ENCODE measurements at regions not wholly inside any gene's neighbourhood (a gene's known extent, or its start where the extent isn't known, plus 50 kb on each side); places are given as distances from the start of the nearest gene placed in this dataset.

DNA sequence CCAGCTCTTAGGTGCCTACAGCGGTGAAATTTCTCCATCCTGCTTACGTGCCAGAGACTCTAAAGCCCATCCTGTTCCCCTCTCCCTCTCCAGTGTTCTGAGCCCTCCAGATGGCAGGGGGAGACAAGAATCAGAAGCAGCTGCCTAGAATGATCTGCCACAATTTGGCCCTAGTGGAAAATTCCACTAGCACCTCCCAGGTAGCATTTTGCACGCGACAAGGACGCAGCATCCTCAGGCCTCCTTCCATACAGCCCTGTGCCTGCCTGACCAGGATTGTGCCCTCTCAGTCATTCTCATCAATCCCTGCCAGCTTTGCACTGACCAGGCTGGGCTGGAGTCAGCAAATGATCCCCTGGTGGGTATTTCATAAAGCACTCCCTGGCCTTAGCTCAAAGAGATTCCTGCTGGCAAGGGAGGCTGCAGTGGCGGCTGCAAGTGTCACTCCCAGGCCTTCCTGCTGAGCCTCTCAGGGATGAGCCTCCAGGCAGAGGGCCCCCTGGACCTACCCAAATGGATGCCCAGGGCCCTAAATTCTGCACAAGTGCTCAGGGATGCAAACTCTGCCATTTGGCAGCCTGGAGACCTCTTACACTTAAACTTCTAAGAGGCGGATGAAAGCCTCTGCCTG, 130.2 kb upstream of the ATP2B2 start:
- H3K27ac ChIP-seq (ENCODE audit: low read length): no peak overlapping the region
- no peaks in the 10 kb centered on the region for H3K36me3 ChIP-seq (ENCODE audit: control insufficient read depth, insufficient read depth, low read length)
- H3K4me1 ChIP-seq (ENCODE audit: control insufficient read depth, insufficient read depth, low read length): no peaks in the 10 kb centered on the region
- in situ Hi-C loops (cut with HindIII; ENCODE audit: low pct_unique_long_range_greater_than_20kb, low sequenced_read_pairs): no loop called here
- POLR2A ChIA-PET: no interaction called here
- no peak for ATAC-seq
- no peak for DNase-seq (ENCODE audit: low read depth, low spot score)
- no peaks in the 10 kb centered on the region; the same call in 1 of the 2 replicates for H3K27me3 ChIP-seq (ENCODE audit: control insufficient read depth, insufficient read depth, low read length)
- no peak for TF ChIP-seq REST (IDR thresholded peaks at IDR 0.05; ENCODE audit: insufficient read depth in 1 of 2, low read depth in 2 of 2, low read length in 1 of 2)
- no peak for TF ChIP-seq POLR2AphosphoS5 (IDR thresholded peaks at IDR 0.05; ENCODE audit: low read depth, low read length)
- no peak for TF ChIP-seq CTCF (IDR thresholded peaks at IDR 0.05)
- no peak for TF ChIP-seq SIN3A (IDR thresholded peaks at IDR 0.05; ENCODE audit: borderline replicate concordance, insufficient read depth, low read depth, low read length)
- TF ChIP-seq TCF7L2 (IDR thresholded peaks at IDR 0.05; ENCODE audit: low read depth, low read length): no peak
- CTCF ChIA-PET: no interaction called here
- intact Hi-C loops (cut with micrococcal nuclease; ENCODE audit: unreplicated experiment): no loop called here
- H3K9me3 ChIP-seq (ENCODE audit: control insufficient read depth, insufficient read depth, low read depth, low read length): peaks cover 3% of the 10 kb centered on the region; the same call in 1 of the 2 replicates
- BruUV-seq (replicated peaks): no TSS peak
- no peak overlapping the region for H3K4me3 ChIP-seq (ENCODE audit: low read depth in 2 of 2, low read length in 2 of 2)

DNA sequence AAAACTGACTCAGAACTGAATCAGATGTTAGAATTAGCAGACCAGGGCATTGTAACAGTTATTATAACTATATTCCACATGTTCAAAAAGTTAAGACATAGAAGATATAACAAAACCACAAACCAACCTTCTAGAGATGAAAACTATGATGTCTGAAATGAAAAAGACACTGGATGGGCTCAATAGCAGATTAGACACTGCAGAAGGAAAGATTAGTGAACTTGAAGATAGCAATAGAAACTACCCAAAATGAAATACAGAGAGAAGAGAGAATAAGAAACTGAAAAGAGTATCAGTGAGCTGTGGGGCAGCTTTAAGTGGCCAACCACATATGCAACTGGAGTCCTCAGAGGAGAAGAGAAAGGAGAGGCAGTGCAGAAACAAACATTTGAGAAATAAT, 132.0 kb upstream of the ATP2B2 start:
- ATAC-seq: no peak
- TF ChIP-seq SIN3A (IDR thresholded peaks at IDR 0.05; ENCODE audit: borderline replicate concordance, insufficient read depth, low read depth, low read length): no peak
- TF ChIP-seq REST (IDR thresholded peaks at IDR 0.05; ENCODE audit: insufficient read depth in 1 of 2, low read depth in 2 of 2, low read length in 1 of 2): no peak
- TF ChIP-seq CTCF (IDR thresholded peaks at IDR 0.05): no peak
- TF ChIP-seq POLR2AphosphoS5 (IDR thresholded peaks at IDR 0.05; ENCODE audit: low read depth, low read length): no peak
- no peak for TF ChIP-seq TCF7L2 (IDR thresholded peaks at IDR 0.05; ENCODE audit: low read depth, low read length)
- H3K4me3 ChIP-seq (ENCODE audit: low read depth in 2 of 2, low read length in 2 of 2): no peak overlapping the region
- H3K9me3 ChIP-seq (ENCODE audit: control insufficient read depth, insufficient read depth, low read depth, low read length): peaks cover 3% of the 10 kb centered on the region; the same call in 1 of the 2 replicates
- no peak overlapping the region for H3K27ac ChIP-seq (ENCODE audit: low read length)
- ChIA-PET POLR2A (no interaction called here), CTCF (interaction anchor here (0.6 kb wide), 1 partner anchor 822 kb away, joined by 3 read pairs; no protein-coding TSS in a partner anchor)
- H3K36me3 ChIP-seq (ENCODE audit: control insufficient read depth, insufficient read depth, low read length): no peaks in the 10 kb centered on the region
- DNase-seq (ENCODE audit: low read depth, low spot score): no peak
- BruUV-seq (replicated peaks): no TSS peak
- in situ Hi-C loops (cut with HindIII; ENCODE audit: low pct_unique_long_range_greater_than_20kb, low sequenced_read_pairs) (no loop called here), intact Hi-C loops (cut with micrococcal nuclease; ENCODE audit: unreplicated experiment) (no loop called here)
- H3K4me1 ChIP-seq (ENCODE audit: control insufficient read depth, insufficient read depth, low read length): no peaks in the 10 kb centered on the region
- H3K27me3 ChIP-seq (ENCODE audit: control insufficient read depth, insufficient read depth, low read length): no peaks in the 10 kb centered on the region; the same call in 1 of the 2 replicates
